GM18868 (cell line): ENCODE measurements at regions not wholly inside any gene's neighbourhood (a gene's known extent, or its start where the extent isn't known, plus 50 kb on each side); places are given as distances from the start of the nearest gene placed in this dataset.
"Not testable (repeated sequence)": the region's sequence is repeated elsewhere in the genome, so short reads cannot be mapped to it uniquely, and the experiment has no call there.

Experiments
- ATAC-seq: cut with Tn5 transposase; IDR thresholded peaks from one replicate; pipeline ENCODE4 v1.9.1; 2021; ENCODE audit warnings: mild to moderate bottlenecking, moderate library complexity; ENCODE audit not compliant: unreplicated experiment

GRCh38 chr9:102514541-102514940 is 480.6 kb upstream of the CYLC2 start:
- no peak for ATAC-seq

- peak; percentile 38 for ATAC-seq
Observed at GRCh38 chr9:102507044-102507687, 488.0 kb upstream of the CYLC2 start.

- ATAC-seq: no peak
Observed at GRCh38 chr9:102506406-102506805, 488.7 kb upstream of the CYLC2 start.

GRCh38 chr9:102499468-102499867 is 495.7 kb upstream of the CYLC2 start:
- ATAC-seq: no peak

GRCh38 chr9:102497709-102498108 is 497.4 kb upstream of the CYLC2 start:
- ATAC-seq: no peak

GRCh38 chr9:102486976-102487375 is 508.2 kb upstream of the CYLC2 start:
- ATAC-seq: not testable (repeated sequence)

- ATAC-seq: no peak
Observed at GRCh38 chr9:102483651-102484050, 511.5 kb upstream of the CYLC2 start.

- ATAC-seq: no peak
Observed at GRCh38 chr9:102482776-102483175, 512.4 kb upstream of the CYLC2 start.

- no peak for ATAC-seq
Observed at GRCh38 chr9:102479191-102479590, 515.9 kb upstream of the CYLC2 start.

GRCh38 chr9:102474357-102474756 is 520.8 kb upstream of the CYLC2 start:
- ATAC-seq: no peak

- ATAC-seq: not testable (repeated sequence)
Observed at GRCh38 chr9:102469430-102469829, 525.7 kb upstream of the CYLC2 start.

- no peak for ATAC-seq
Observed at GRCh38 chr9:102461156-102461819, 533.8 kb upstream of the CYLC2 start.

GRCh38 chr9:102459828-102460227 is 535.3 kb upstream of the CYLC2 start:
- no peak for ATAC-seq

- ATAC-seq: no peak
Observed at GRCh38 chr9:102456562-102456961, 538.6 kb upstream of the CYLC2 start.

- ATAC-seq: no peak
Observed at GRCh38 chr9:102445906-102446305, 549.2 kb upstream of the CYLC2 start.

- no peak for ATAC-seq
Observed at GRCh38 chr9:102445181-102445747, 549.9 kb upstream of the CYLC2 start.

GRCh38 chr9:102439583-102439982 is 555.5 kb upstream of the CYLC2 start:
- ATAC-seq: no peak

- not testable (repeated sequence) for ATAC-seq
Observed at GRCh38 chr9:102436599-102436998, 558.5 kb upstream of the CYLC2 start.

GRCh38 chr9:102435427-102435826 is 559.7 kb upstream of the CYLC2 start:
- no peak for ATAC-seq

GRCh38 chr9:102434545-102434944 is 560.6 kb upstream of the CYLC2 start:
- ATAC-seq: no peak

- ATAC-seq: no peak
Observed at GRCh38 chr9:102428305-102428704, 566.8 kb upstream of the CYLC2 start.

GRCh38 chr9:102416251-102416650 is 578.9 kb upstream of the CYLC2 start:
- ATAC-seq: not testable (repeated sequence)
